HepG2 (cell line): ENCODE measurements at regions not wholly inside any gene's neighbourhood (a gene's known extent, or its start where the extent isn't known, plus 50 kb on each side); places are given as distances from the start of the nearest gene placed in this dataset.

Source experiments
- ATAC-seq: fragments of 200-7000 bp; cut with Tn5 transposase; 3 replicates; pipeline ENCODE4 v1.9.1; 2020; ENCODE audit warnings: mild to moderate bottlenecking, moderate library complexity
- BruUV-seq: library from RNA; stranded (reverse); fragments of 400-500 nt; replicated peaks from 2 replicates; lab custom pipeline; 2021; lab: Mats Ljungman, UMichigan
- CTCF ChIA-PET: fragments of 300-600 bp; formaldehyde crosslinking; extraction: SDS; loops from one replicate; lab custom pipeline; 2021; ENCODE audit warnings: low total read pairs, inconsistent platforms, low intra/inter-chr PET ratio; lab: Yijun Ruan, JAX
- POLR2A ChIA-PET: fragments of 350-600 bp; sonication (Branson Sonifier 250); formaldehyde crosslinking; loops from one replicate; lab custom pipeline; 2020; ENCODE audit warnings: antibody characterized with exemption, inconsistent platforms; lab: Yijun Ruan, JAX
- DNase-seq: peaks from one replicate; pipeline ENCODE4 v3.0.0-alpha.2; 2015; ENCODE audit warnings: low spot score
- FAIRE-seq: peaks from 3 replicates; lab custom pipeline; 2011; peaks lifted over from hg19 to GRCh38; lab: Jason Lieb, UNC
- H2AFZ ChIP-seq: one replicate; pipeline ENCODE4 v1.6.1; 2011; ENCODE audit warnings: low read length, inconsistent platforms
- H3K27ac ChIP-seq: fragments of 300-600 bp; 3 replicates; pipeline ENCODE4 v1.8.0; 2011; ENCODE audit warnings: mixed run types, mild to moderate bottlenecking, mixed read lengths, low read length, inconsistent platforms; ENCODE audit not compliant: insufficient read depth; ENCODE audit errors: extremely low read length
- H3K27me3 ChIP-seq, 2 experiments: fragments of 200-600 bp in 1 of 2; 2 replicates in 1 of 2; 3 replicates in 1 of 2; pipeline versions ENCODE4 v1.6.0 to v1.8.0; 2011; ENCODE audit warnings: low read length in 2 of 2, mild to moderate bottlenecking in 2 of 2, moderate library complexity in 2 of 2, inconsistent platforms in 1 of 2; ENCODE audit not compliant: insufficient read depth in 2 of 2, control insufficient read depth in 1 of 2
- H3K36me3 ChIP-seq, 2 experiments: fragments of 200-600 bp in 1 of 2; replicated peaks in 1 of 2; 2 replicates in 1 of 2; 3 replicates in 1 of 2; pipeline versions ENCODE4 v1.5.1 to v1.8.0; 2011; ENCODE audit warnings: low read length in 2 of 2, inconsistent platforms in 1 of 2; ENCODE audit not compliant: insufficient read depth in 2 of 2, control insufficient read depth in 1 of 2
- H3K4me1 ChIP-seq: 2 replicates; pipeline ENCODE4 v1.5.1; 2012; ENCODE audit warnings: low read length, inconsistent platforms; ENCODE audit not compliant: insufficient read depth
- H3K4me2 ChIP-seq: 2 replicates; pipeline ENCODE4 v1.6.0; 2011; ENCODE audit warnings: low read depth, low read length, inconsistent platforms
- H3K4me3 ChIP-seq, 3 experiments: fragments of 200-600 bp in 1 of 3; sonication (generic), shearing (Covaris generic) in 1 of 3; replicated peaks in 1 of 3; 2 replicates each; pipeline ENCODE4 v1.5.1; 2011 to 2016; ENCODE audit warnings: low read length in 3 of 3, inconsistent platforms in 2 of 3, low read depth in 2 of 3, mild to moderate bottlenecking in 2 of 3, control low read depth in 1 of 3, mixed read lengths in 1 of 3; ENCODE audit not compliant: insufficient read depth in 1 of 3
- H3K79me2 ChIP-seq: one replicate; pipeline ENCODE4 v1.6.1; 2011; ENCODE audit warnings: low read length, inconsistent platforms; ENCODE audit not compliant: insufficient read depth
- H3K9ac ChIP-seq: 2 replicates; pipeline ENCODE4 v1.6.0; 2011; ENCODE audit warnings: mild to moderate bottlenecking, low read depth, low read length, inconsistent platforms; ENCODE audit not compliant: insufficient read depth
- H3K9me3 ChIP-seq: 2 replicates; pipeline ENCODE4 v1.5.1; 2012; ENCODE audit warnings: mild to moderate bottlenecking, low read length
- H4K20me1 ChIP-seq: 2 replicates; pipeline ENCODE4 v1.6.0; 2011; ENCODE audit warnings: inconsistent platforms, mild to moderate bottlenecking, low read length, moderate library complexity; ENCODE audit not compliant: insufficient read depth
- CCDC6 ChIP-seq: sonication (generic); formaldehyde crosslinking; IDR thresholded peaks from 2 replicates; pipeline ENCODE4 v1.8.1; 2022; ENCODE audit warnings: mild to moderate bottlenecking, missing genetic modification reagents, moderate library complexity
- PAXIP1 ChIP-seq: sonication (generic); formaldehyde crosslinking; conservative IDR thresholded peaks from 2 replicates; pipeline ENCODE4 v1.4.0; 2020; ENCODE audit warnings: mild to moderate bottlenecking, missing genetic modification reagents, moderate library complexity
- SALL1 ChIP-seq: sonication (generic); formaldehyde crosslinking; IDR thresholded peaks from 2 replicates; pipeline ENCODE4 v1.8.0; 2022; ENCODE audit warnings: mild to moderate bottlenecking, missing genetic modification reagents
- SP4 ChIP-seq: sonication (generic); formaldehyde crosslinking; IDR thresholded peaks from 2 replicates; pipeline ENCODE4 v1.8.1; 2023; ENCODE audit warnings: mild to moderate bottlenecking, missing genetic modification reagents
- ZFYVE20 ChIP-seq: sonication (generic); formaldehyde crosslinking; IDR thresholded peaks from 2 replicates; pipeline ENCODE4 v1.8.0; 2023; ENCODE audit warnings: low read depth, mild to moderate bottlenecking, moderate library complexity, missing genetic modification reagents, borderline replicate concordance
- ZNF124 ChIP-seq: sonication (generic); formaldehyde crosslinking; IDR thresholded peaks from 2 replicates; pipeline ENCODE4 v1.4.0; 2020; ENCODE audit warnings: missing genetic modification reagents
- ZNF564 ChIP-seq: sonication (generic); formaldehyde crosslinking; IDR thresholded peaks from 2 replicates; pipeline ENCODE4 v1.8.1; 2023; ENCODE audit warnings: mild to moderate bottlenecking, missing genetic modification reagents
- ZNF607 ChIP-seq: sonication (generic); formaldehyde crosslinking; IDR thresholded peaks from 2 replicates; pipeline ENCODE4 v1.5.1; 2020; ENCODE audit warnings: missing genetic modification reagents, mild to moderate bottlenecking, borderline replicate concordance
- ZNF761 ChIP-seq: sonication (generic); formaldehyde crosslinking; conservative IDR thresholded peaks from 2 replicates; pipeline ENCODE4 v1.4.0; 2020; ENCODE audit warnings: mild to moderate bottlenecking, missing genetic modification reagents
- ZSCAN21 ChIP-seq: sonication (generic); formaldehyde crosslinking; IDR thresholded peaks from 2 replicates; pipeline ENCODE4 v1.8.0; 2022; ENCODE audit warnings: mild to moderate bottlenecking, missing genetic modification reagents, moderate library complexity, borderline replicate concordance
- WGBS: methylation state at CpG from one replicate; pipeline ENCODE4 v1.1.6; 2017; ENCODE audit warnings: low lambda C conversion rate; 5-methylcytosine and 5-hydroxymethylcytosine counted together
- in situ Hi-C: cut with HindIII; loops from 2 replicates; pipeline ENCODE4 v1.10.0; 2017; ENCODE audit warnings: low pct_unique_long_range_greater_than_20kb; ENCODE audit not compliant: extremely low pct_ligation_motif_present
- intact Hi-C: fragments of 100-400 bp; cut with micrococcal nuclease; formaldehyde crosslinking; loops from one replicate; pipeline ENCODE4 v1.10.0; 2022; ENCODE audit not compliant: unreplicated experiment
- TF ChIP-seq, protein P1 (sequence below): sonication (generic); formaldehyde crosslinking; IDR thresholded peaks from 2 replicates; pipeline ENCODE4 v1.8.1; 2023; ENCODE audit warnings: mild to moderate bottlenecking, moderate library complexity, missing genetic modification reagents
- TF ChIP-seq, protein P2 (sequence below): sonication (generic); formaldehyde crosslinking; IDR thresholded peaks from 2 replicates; pipeline ENCODE4 v1.4.0; 2020; ENCODE audit warnings: missing genetic modification reagents

GRCh38 chr12:88914967-88915366 is 334.7 kb upstream of the KITLG start:
- BruUV-seq, result no TSS peak
- DNase-seq, result no peak
- ChIA-PET CTCF (no interaction called here), POLR2A (no interaction called here)
- H3K27me3 ChIP-seq, result no peaks in the 10 kb centered on the region
- in situ Hi-C loops (no loop called here), intact Hi-C loops (no loop called here)
- H3K9ac ChIP-seq, result no peak overlapping the region
- H3K4me1 ChIP-seq, result no peaks in the 10 kb centered on the region
- H3K9me3 ChIP-seq, result peaks cover 27% of the 10 kb centered on the region
- no peak for ATAC-seq
- H3K79me2 ChIP-seq, result no peaks in the 10 kb centered on the region
- no peak for FAIRE-seq
- H2AFZ ChIP-seq, result no peak overlapping the region
- no peak overlapping the region for H3K4me2 ChIP-seq
- TF ChIP-seq PAXIP1 (CRISPR knock-in tag) (no peak), ZNF124 (no peak), CCDC6 (CRISPR knock-in tag) (no peak), ZFYVE20 (CRISPR knock-in tag) (no peak), SP4 (CRISPR knock-in tag) (no peak), ZNF761 (no peak), ZSCAN21 (no peak), SALL1 (CRISPR knock-in tag) (no peak), ZNF564 (CRISPR knock-in tag) (no peak), ZNF607 (CRISPR knock-in tag) (no peak)
- TF ChIP-seq, protein P1, sequence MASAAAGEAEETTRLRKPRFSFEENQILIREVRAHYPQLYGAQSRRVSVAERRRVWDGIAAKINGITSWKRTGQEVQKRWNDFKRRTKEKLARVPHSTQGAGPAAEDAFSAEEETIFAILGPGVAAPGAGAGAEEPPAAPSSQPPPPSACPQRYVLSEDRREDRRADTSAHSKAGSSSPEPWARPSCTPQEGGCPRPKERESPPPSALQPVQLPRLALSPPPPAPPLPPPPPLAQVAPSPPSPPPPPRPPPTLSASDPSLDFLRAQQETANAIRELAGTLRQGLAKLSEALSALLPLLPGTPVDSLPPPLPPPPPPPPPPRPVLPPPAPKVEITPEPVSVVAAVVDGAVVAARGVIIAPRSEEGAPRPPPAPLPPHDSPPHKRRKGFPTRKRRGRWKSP (CRISPR knock-in tag), result no peak
- TF ChIP-seq, protein P2, sequence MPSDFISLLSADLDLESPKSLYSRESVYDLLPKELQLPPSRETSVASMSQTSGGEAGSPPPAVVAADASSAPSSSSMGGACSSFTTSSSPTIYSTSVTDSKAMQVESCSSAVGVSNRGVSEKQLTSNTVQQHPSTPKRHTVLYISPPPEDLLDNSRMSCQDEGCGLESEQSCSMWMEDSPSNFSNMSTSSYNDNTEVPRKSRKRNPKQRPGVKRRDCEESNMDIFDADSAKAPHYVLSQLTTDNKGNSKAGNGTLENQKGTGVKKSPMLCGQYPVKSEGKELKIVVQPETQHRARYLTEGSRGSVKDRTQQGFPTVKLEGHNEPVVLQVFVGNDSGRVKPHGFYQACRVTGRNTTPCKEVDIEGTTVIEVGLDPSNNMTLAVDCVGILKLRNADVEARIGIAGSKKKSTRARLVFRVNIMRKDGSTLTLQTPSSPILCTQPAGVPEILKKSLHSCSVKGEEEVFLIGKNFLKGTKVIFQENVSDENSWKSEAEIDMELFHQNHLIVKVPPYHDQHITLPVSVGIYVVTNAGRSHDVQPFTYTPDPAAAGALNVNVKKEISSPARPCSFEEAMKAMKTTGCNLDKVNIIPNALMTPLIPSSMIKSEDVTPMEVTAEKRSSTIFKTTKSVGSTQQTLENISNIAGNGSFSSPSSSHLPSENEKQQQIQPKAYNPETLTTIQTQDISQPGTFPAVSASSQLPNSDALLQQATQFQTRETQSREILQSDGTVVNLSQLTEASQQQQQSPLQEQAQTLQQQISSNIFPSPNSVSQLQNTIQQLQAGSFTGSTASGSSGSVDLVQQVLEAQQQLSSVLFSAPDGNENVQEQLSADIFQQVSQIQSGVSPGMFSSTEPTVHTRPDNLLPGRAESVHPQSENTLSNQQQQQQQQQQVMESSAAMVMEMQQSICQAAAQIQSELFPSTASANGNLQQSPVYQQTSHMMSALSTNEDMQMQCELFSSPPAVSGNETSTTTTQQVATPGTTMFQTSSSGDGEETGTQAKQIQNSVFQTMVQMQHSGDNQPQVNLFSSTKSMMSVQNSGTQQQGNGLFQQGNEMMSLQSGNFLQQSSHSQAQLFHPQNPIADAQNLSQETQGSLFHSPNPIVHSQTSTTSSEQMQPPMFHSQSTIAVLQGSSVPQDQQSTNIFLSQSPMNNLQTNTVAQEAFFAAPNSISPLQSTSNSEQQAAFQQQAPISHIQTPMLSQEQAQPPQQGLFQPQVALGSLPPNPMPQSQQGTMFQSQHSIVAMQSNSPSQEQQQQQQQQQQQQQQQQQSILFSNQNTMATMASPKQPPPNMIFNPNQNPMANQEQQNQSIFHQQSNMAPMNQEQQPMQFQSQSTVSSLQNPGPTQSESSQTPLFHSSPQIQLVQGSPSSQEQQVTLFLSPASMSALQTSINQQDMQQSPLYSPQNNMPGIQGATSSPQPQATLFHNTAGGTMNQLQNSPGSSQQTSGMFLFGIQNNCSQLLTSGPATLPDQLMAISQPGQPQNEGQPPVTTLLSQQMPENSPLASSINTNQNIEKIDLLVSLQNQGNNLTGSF (CRISPR knock-in tag), result no peak
- TF ChIP-seq, all 625 proteins: peak for 0
- Histone ChIP-seq H3K27ac (no peak overlapping the region), H4K20me1 (no peaks in the 10 kb centered on the region), H3K4me3 (no peak overlapping the region), H3K36me3 (no peaks in the 10 kb centered on the region)
- no CpG with 5 or more reads among the region's 2 CpGs for WGBS
